ENCODE measurements at regions not wholly inside any gene's neighbourhood (a gene's known extent, or its start where the extent isn't known, plus 50 kb on each side); places are given as distances from the start of the nearest gene placed in this dataset.

GRCh38 chr10:130617985-130618384 lies 481.8 kb downstream of the GLRX3 start:
- DNase-seq (ENCODE audit: low read depth, low spot score) = no peak

- DNase-seq (ENCODE audit: low read depth, low spot score) = no peak
Observed at GRCh38 chr10:130618647-130619046, 482.5 kb downstream of the GLRX3 start.

- no peak for DNase-seq (ENCODE audit: low read depth, low spot score)
Observed at GRCh38 chr10:130621231-130621775, 485.1 kb downstream of the GLRX3 start.

- DNase-seq (ENCODE audit: low read depth, low spot score) = no peak
Observed at GRCh38 chr10:130623680-130624267, 487.6 kb downstream of the GLRX3 start.

GRCh38 chr10:130627346-130628045 lies 491.3 kb downstream of the GLRX3 start:
- DNase-seq (ENCODE audit: low read depth, low spot score) = no peak

- no peak for DNase-seq (ENCODE audit: low read depth, low spot score)
Observed at GRCh38 chr10:130630135-130630534, 493.9 kb downstream of the GLRX3 start.

- no peak for DNase-seq (ENCODE audit: low read depth, low spot score)
Observed at GRCh38 chr10:130631142-130632096, 495.2 kb downstream of the GLRX3 start.

- DNase-seq (ENCODE audit: low read depth, low spot score) = no peak
Observed at GRCh38 chr10:130634816-130635215, 498.6 kb downstream of the GLRX3 start.

- DNase-seq (ENCODE audit: low read depth, low spot score) = no peak
Observed at GRCh38 chr10:130635528-130635927, 499.3 kb downstream of the GLRX3 start.

GRCh38 chr10:130636313-130636930 lies 500.2 kb downstream of the GLRX3 start:
- no peak for DNase-seq (ENCODE audit: low read depth, low spot score)

- no peak for DNase-seq (ENCODE audit: low read depth, low spot score)
Observed at GRCh38 chr10:130637089-130637676, 501.0 kb downstream of the GLRX3 start.

GRCh38 chr10:130638991-130639390 lies 502.8 kb downstream of the GLRX3 start:
- DNase-seq (ENCODE audit: low read depth, low spot score) = no peak

GRCh38 chr10:130642926-130643325 lies 506.7 kb downstream of the GLRX3 start:
- no peak for DNase-seq (ENCODE audit: low read depth, low spot score)

GRCh38 chr10:130647341-130647740 lies 511.1 kb downstream of the GLRX3 start:
- DNase-seq (ENCODE audit: low read depth, low spot score) = no peak

GRCh38 chr10:130648807-130649206 lies 512.6 kb downstream of the GLRX3 start:
- no peak for DNase-seq (ENCODE audit: low read depth, low spot score)

- no peak for DNase-seq (ENCODE audit: low read depth, low spot score)
Observed at GRCh38 chr10:130652544-130652943, 516.4 kb downstream of the GLRX3 start.

- no peak for DNase-seq (ENCODE audit: low read depth, low spot score)
Observed at GRCh38 chr10:130652964-130653578, 516.9 kb downstream of the GLRX3 start.

GRCh38 chr10:130654726-130655125 lies 518.5 kb downstream of the GLRX3 start:
- no peak for DNase-seq (ENCODE audit: low read depth, low spot score)

- DNase-seq (ENCODE audit: low read depth, low spot score) = no peak
Observed at GRCh38 chr10:130655313-130656186, 519.4 kb downstream of the GLRX3 start.

- no peak for DNase-seq (ENCODE audit: low read depth, low spot score)
Observed at GRCh38 chr10:130656187-130656575, 520.0 kb downstream of the GLRX3 start.
